GM18520 (cell line): ENCODE measurements at regions not wholly inside any gene's neighbourhood (a gene's known extent, or its start where the extent isn't known, plus 50 kb on each side); places are given as distances from the start of the nearest gene placed in this dataset.
A peak's percentile ranks its signal among the peaks of the same experiment; 100 is the strongest.

Source experiments
- ATAC-seq: cut with Tn5 transposase; IDR thresholded peaks from one replicate; pipeline ENCODE4 v1.9.1; 2021; ENCODE audit not compliant: unreplicated experiment

- ATAC-seq: no peak
Measured at GRCh38 chrX:148361641-148362040, 138.8 kb upstream of the AFF2 start.

DNA sequence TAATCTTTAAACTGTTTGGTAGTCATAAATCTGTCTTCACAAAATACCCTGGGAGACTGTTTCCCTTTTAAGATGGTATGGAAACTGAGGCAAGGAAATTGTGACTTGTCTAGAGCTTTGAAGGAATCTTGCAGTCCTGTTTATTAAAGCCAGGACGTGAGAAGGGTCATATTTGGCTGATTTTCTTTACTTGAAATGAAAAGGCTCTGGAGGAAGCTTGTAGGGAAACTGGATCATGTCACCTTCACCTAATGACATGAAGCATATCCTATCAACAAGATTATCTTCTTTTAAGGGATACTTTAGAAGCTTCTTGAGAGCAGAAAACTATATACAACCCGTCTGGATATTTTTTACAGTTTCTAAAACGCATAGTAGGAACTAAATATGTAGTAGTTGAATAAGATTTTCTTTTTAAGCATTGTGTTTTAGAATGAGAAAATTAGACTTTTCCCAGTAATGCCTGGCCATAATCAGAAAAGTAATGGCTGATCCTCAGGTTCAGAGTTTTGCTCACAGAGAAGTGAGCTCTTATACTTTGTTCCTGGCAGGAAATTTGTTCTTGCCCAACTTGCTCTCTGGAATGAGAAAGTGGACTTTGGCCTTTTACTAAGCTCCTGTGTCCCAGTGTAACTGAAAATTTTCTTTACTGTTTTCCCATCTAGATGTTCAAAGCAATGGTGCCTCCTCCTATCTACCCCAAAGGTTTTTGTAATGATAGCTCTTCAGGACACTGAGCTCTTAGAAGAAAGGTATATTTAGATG, 136.8 kb upstream of the AFF2 start:
- ATAC-seq: no peak

- no peak for ATAC-seq
Measured at GRCh38 chrX:148365233-148365632, 135.2 kb upstream of the AFF2 start.

DNA sequence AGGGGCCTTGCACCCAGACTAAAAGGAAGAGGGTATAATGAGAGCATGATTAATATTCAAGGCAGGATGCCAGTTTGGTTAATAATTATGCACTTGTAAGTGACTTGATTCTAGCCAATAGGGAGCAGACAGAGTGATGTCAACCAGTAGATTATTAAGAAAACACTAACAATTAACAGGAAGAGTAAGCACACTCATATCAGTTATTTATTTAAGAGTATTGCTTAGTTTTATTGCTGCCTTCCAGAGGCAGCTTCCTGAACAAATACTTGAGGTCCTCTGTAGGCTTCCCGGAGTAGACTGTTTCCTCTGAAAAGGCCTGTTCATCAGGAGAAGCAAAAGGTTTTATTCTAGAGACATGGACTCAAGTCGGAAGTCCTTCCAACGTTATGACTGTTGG, 129.1 kb upstream of the AFF2 start:
- no peak for ATAC-seq

- ATAC-seq: no peak
Measured at GRCh38 chrX:148372925-148373324, 127.5 kb upstream of the AFF2 start.

- no peak for ATAC-seq
Measured at GRCh38 chrX:148376342-148376741, 124.1 kb upstream of the AFF2 start.

GRCh38 chrX:148380107-148380506, 120.3 kb upstream of the AFF2 start:
- ATAC-seq: no peak

DNA sequence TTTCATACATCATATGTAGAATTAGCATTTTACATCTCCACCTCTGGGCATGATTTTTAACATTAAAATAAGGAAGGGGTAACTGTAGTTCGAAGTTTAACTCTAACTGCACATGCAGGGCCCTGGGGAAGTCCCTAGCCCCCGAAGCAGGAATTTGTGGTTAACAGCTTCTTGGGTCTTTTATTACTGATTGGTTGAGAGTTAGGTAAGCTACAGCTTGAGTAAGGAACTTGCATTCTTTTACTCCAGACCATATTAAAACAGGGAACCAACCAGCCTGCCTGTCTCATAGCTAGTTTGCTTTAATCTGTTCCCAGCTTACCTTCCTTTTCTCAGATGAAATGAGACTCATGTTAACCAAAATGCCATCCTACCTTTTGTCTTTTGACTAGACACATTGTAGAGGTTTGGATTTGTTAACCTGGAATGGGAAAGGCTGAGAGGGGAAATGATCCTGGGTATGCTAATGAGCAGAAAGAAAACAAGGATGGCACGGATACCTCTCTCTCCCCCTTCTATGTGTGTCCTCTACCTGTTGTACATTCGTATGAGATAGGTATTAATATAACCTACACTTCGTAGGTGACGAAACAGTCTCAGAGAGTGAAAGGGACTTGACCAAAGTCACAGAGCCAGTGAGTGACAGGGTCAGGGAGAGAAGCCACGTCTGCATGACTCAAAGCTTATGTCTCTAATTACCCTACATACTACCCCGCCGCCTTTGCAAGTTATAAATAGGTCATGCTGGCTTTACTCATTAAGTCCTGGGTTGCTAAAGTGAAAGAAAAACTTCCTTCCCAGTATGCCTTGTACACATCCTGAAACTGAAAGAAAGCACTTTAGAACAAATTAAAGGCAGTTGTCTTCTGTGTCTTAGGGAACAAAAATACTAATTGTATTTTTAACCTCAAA, 119.5 kb upstream of the AFF2 start:
- ATAC-seq: peak; percentile 96

DNA sequence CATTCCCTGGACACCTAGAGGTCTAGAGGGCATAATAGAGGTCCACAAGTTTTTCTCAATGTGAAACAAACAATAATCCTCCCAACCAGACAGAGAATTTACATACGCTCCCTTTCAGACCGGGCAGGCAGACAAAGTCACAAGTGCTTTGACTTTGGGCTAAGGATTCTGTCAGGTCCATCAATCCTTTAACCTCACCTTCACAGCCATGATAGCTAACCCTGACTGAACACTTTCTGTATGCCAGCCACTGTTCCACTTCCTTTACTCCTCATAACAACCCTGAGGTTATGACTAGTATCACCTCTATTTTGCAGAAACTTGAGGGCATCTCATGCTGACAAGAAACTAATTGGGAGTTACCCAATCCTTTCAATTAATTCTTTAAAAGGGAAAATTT, 118.8 kb upstream of the AFF2 start:
- ATAC-seq: peak; percentile 15

DNA sequence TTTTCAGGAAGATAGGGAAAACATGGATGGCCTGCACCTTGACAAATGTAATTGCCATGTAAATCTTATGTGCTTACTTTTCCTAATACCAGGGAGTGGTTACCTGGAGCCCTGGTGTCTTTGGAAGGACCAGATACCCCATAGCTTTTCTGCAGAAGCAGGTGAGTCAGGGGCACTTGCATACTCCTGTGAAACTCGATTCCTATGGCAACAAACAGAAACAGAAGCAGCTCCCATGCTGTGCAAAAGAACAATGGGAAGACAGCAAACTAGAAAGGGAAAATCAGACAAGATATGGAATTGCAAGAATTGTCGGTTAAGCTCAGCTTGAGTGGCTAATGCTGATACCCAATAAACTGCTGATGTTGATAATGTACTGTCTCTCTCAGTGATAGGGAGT, 117.4 kb upstream of the AFF2 start:
- ATAC-seq: no peak

DNA sequence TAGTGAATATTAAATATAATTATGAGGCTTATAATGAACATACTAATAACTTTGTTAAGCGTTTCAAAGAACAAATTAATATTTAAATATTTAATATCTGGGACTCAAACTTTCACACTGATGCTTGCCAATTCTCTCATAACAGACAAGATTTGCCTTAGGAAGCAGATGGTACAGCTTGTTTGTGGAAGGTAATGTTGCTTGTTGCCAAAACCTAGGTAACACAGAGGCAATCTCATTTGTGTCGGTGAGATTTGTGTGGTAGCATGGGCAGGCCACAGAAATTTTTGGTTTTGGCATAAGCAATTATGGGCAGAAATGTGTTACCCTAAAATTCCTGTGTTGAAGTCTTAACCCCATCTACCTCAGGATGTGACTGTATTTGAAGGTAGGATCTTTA, 114.9 kb upstream of the AFF2 start:
- no peak for ATAC-seq

DNA sequence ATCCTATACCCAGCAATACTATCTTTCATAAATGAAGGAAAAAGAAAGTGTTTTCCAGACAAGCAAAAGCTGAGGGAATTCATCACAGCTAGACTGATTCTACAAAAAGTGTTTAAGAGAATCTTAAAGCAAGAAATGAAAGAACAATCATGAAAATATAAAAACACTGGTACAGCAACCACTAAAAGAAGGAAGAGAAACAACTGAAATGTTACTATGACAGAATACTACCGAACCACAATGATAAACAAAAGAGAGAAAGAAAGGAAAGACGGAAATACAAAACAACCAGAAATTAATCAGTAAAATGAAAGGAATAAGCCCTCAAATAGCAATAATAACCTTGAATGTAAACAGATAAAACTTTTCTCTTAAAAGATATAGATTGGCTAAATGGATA, 110.8 kb upstream of the AFF2 start:
- ATAC-seq: no peak

GRCh38 chrX:148412006-148412405, 88.4 kb upstream of the AFF2 start:
- no peak for ATAC-seq

GRCh38 chrX:148416142-148416541, 84.3 kb upstream of the AFF2 start:
- no peak for ATAC-seq

- ATAC-seq: no peak
Measured at GRCh38 chrX:148416931-148417330, 83.5 kb upstream of the AFF2 start.

- ATAC-seq: no peak
Measured at GRCh38 chrX:148417934-148418333, 82.5 kb upstream of the AFF2 start.

- ATAC-seq: no peak
Measured at GRCh38 chrX:148422526-148422925, 77.9 kb upstream of the AFF2 start.

- ATAC-seq: no peak
Measured at GRCh38 chrX:148424570-148424969, 75.8 kb upstream of the AFF2 start.

GRCh38 chrX:148426467-148426866, 74.0 kb upstream of the AFF2 start:
- no peak for ATAC-seq

GRCh38 chrX:148441387-148441786, 59.0 kb upstream of the AFF2 start:
- ATAC-seq: no peak

DNA sequence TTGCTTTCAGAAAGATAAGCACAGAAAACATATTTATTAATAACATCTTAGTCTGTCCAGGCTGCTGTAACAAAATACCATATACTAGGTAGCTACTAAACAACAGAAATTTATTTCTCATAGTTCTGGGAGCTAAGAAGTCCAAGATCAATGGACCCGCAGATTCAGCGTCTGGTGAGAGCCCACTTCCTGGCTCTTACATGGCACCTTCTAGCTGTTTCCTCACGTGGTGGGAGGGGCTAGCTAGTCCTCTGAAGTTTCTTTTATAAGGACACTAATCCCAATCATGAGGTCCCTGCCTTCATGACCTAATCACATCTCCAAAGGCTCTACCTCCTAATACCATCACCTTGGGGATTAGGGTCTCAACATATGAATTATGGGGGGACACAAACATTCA, 57.2 kb upstream of the AFF2 start:
- no peak for ATAC-seq

GRCh38 chrX:148448686-148449085, 51.7 kb upstream of the AFF2 start:
- no peak for ATAC-seq
